Nephron (organoid): ENCODE measurements at regions not wholly inside any gene's neighbourhood (a gene's known extent, or its start where the extent isn't known, plus 50 kb on each side); places are given as distances from the start of the nearest gene placed in this dataset.
A peak's percentile ranks its signal among the peaks of the same experiment; 100 is the strongest.

Experiments
- H3K27ac Mint-ChIP-seq, 3 experiments: 2 replicates each; pipeline ENCODE4 v1.8.0; 2020; ENCODE audit warnings: mixed read lengths in 3 of 3, mild to moderate bottlenecking in 2 of 3, moderate library complexity in 1 of 3
- H3K27me3 Mint-ChIP-seq: 2 replicates; pipeline ENCODE4 v1.8.0; 2021; ENCODE audit warnings: low read depth, mild to moderate bottlenecking, moderate library complexity, mixed read lengths
- H3K36me3 Mint-ChIP-seq: 2 replicates; pipeline ENCODE4 v1.8.0; 2020; ENCODE audit warnings: low read depth, mixed read lengths
- H3K4me1 Mint-ChIP-seq: 2 replicates; pipeline ENCODE4 v1.8.0; 2020; ENCODE audit warnings: mixed read lengths
- H3K4me3 Mint-ChIP-seq, 3 experiments: 2 replicates each; pipeline ENCODE4 v1.8.0; 2020; ENCODE audit warnings: mild to moderate bottlenecking in 3 of 3, mixed read lengths in 3 of 3, moderate library complexity in 2 of 3
- H3K9me3 Mint-ChIP-seq: 2 replicates; pipeline ENCODE4 v1.8.0; 2020; ENCODE audit warnings: mixed read lengths
- CTCF ChIP-seq, 3 experiments: fragments of 200-600 bp; sonication (generic); IDR thresholded peaks; one replicate each; pipeline ENCODE4 v1.5.0; 2021; ENCODE audit warnings: antibody characterized with exemption in 3 of 3; ENCODE audit not compliant: unreplicated experiment in 3 of 3

- H3K9me3 Mint-ChIP-seq: no peaks in the 10 kb centered on the region
These were observed 188.7 kb downstream of the EMX2 start for GRCh38 chr10:117731121-117731791.

GRCh38 chr10:117734731-117735405 is 192.3 kb downstream of the EMX2 start:
- H3K4me3 Mint-ChIP-seq: peak overlapping the region in 1 of 3 experiments; percentile 43
- no peak for TF ChIP-seq CTCF (IDR thresholded peaks at IDR 0.05; ENCODE audit: unreplicated experiment in 3 of 3)
- no peaks in the 10 kb centered on the region for H3K9me3 Mint-ChIP-seq
- H3K4me1 Mint-ChIP-seq: peaks cover 33% of the 10 kb centered on the region
- no peak overlapping the region for H3K27ac Mint-ChIP-seq
- H3K27me3 Mint-ChIP-seq: peaks cover 60% of the 10 kb centered on the region
- no peaks in the 10 kb centered on the region for H3K36me3 Mint-ChIP-seq

More at GRCh38 chr10:117731121-117731791, 188.7 kb downstream of the EMX2 start:
- no peak overlapping the region for H3K4me3 Mint-ChIP-seq
- H3K36me3 Mint-ChIP-seq: no peaks in the 10 kb centered on the region
- H3K27me3 Mint-ChIP-seq: peaks cover 70% of the 10 kb centered on the region
- peak overlapping the region; percentile 7 to 73 (median 31) for H3K27ac Mint-ChIP-seq
- no peak for TF ChIP-seq CTCF (IDR thresholded peaks at IDR 0.05; ENCODE audit: unreplicated experiment in 3 of 3)
- H3K4me1 Mint-ChIP-seq: peaks cover 37% of the 10 kb centered on the region

GRCh38 chr10:117736655-117737054 is 194.1 kb downstream of the EMX2 start:
- no peaks in the 10 kb centered on the region for H3K36me3 Mint-ChIP-seq
- no peak for TF ChIP-seq CTCF (IDR thresholded peaks at IDR 0.05; ENCODE audit: unreplicated experiment in 3 of 3)
- peaks cover 18% of the 10 kb centered on the region for H3K4me1 Mint-ChIP-seq
- peak overlapping the region in 2 of 3 experiments; percentile 4 to 82 for H3K27ac Mint-ChIP-seq
- H3K4me3 Mint-ChIP-seq: no peak overlapping the region
- no peaks in the 10 kb centered on the region for H3K9me3 Mint-ChIP-seq
- H3K27me3 Mint-ChIP-seq: peaks cover 43% of the 10 kb centered on the region

- no peaks in the 10 kb centered on the region for H3K9me3 Mint-ChIP-seq
- no peak for TF ChIP-seq CTCF (IDR thresholded peaks at IDR 0.05; ENCODE audit: unreplicated experiment in 3 of 3)
- H3K27ac Mint-ChIP-seq: no peak overlapping the region
- peaks cover 17% of the 10 kb centered on the region for H3K27me3 Mint-ChIP-seq
- H3K4me1 Mint-ChIP-seq: peaks cover 10% of the 10 kb centered on the region
- no peak overlapping the region for H3K4me3 Mint-ChIP-seq
- no peaks in the 10 kb centered on the region for H3K36me3 Mint-ChIP-seq
These were observed 197.5 kb downstream of the EMX2 start for GRCh38 chr10:117740088-117740487.

GRCh38 chr10:117740691-117741222 is 198.2 kb downstream of the EMX2 start:
- no peaks in the 10 kb centered on the region for H3K9me3 Mint-ChIP-seq
- H3K4me1 Mint-ChIP-seq: peaks cover 13% of the 10 kb centered on the region
- peaks cover 12% of the 10 kb centered on the region for H3K27me3 Mint-ChIP-seq
- no peak overlapping the region for H3K4me3 Mint-ChIP-seq
- H3K36me3 Mint-ChIP-seq: no peaks in the 10 kb centered on the region
- TF ChIP-seq CTCF (IDR thresholded peaks at IDR 0.05; ENCODE audit: unreplicated experiment in 3 of 3): no peak
- no peak overlapping the region for H3K27ac Mint-ChIP-seq
